GM19351 (cell line): ENCODE measurements at regions not wholly inside any gene's neighbourhood (a gene's known extent, or its start where the extent isn't known, plus 50 kb on each side); places are given as distances from the start of the nearest gene placed in this dataset.
"Not testable (repeated sequence)": the region's sequence is repeated elsewhere in the genome, so short reads cannot be mapped to it uniquely, and the experiment has no call there.

Source experiments
- ATAC-seq: cut with Tn5 transposase; IDR thresholded peaks from one replicate; pipeline ENCODE4 v1.9.1; 2021; ENCODE audit warnings: mild to moderate bottlenecking, moderate library complexity; ENCODE audit not compliant: unreplicated experiment

- ATAC-seq = no peak
These were observed 93.6 kb downstream of the PHETA1 start for GRCh38 chr12:111275308-111275707.

- ATAC-seq = no peak
These were observed 94.1 kb downstream of the PHETA1 start for GRCh38 chr12:111274777-111275176.

GRCh38 chr12:111271674-111272418 lies 97.0 kb downstream of the PHETA1 start:
- no peak for ATAC-seq

- no peak for ATAC-seq
These were observed 98.1 kb downstream of the PHETA1 start for GRCh38 chr12:111270774-111271173.

GRCh38 chr12:111270239-111270638 lies 98.7 kb downstream of the PHETA1 start:
- ATAC-seq = no peak

GRCh38 chr12:111269718-111270117 lies 99.2 kb downstream of the PHETA1 start:
- no peak for ATAC-seq

- ATAC-seq = no peak
These were observed 99.9 kb downstream of the PHETA1 start for GRCh38 chr12:111268738-111269572.

- ATAC-seq = no peak
These were observed 101.8 kb downstream of the PHETA1 start for GRCh38 chr12:111267144-111267543.

- ATAC-seq = no peak
These were observed 106.8 kb downstream of the PHETA1 start for GRCh38 chr12:111261911-111262676.

- ATAC-seq = no peak
These were observed 108.2 kb downstream of the PHETA1 start for GRCh38 chr12:111260732-111261131.

- ATAC-seq = no peak
These were observed 109.7 kb downstream of the PHETA1 start for GRCh38 chr12:111259231-111259630.

GRCh38 chr12:111258081-111258480 lies 110.8 kb downstream of the PHETA1 start:
- not testable (repeated sequence) for ATAC-seq

- no peak for ATAC-seq
These were observed 111.4 kb downstream of the PHETA1 start for GRCh38 chr12:111257435-111257902.

- no peak for ATAC-seq
These were observed 112.1 kb downstream of the PHETA1 start for GRCh38 chr12:111256629-111257434.

- no peak for ATAC-seq
These were observed 113.6 kb downstream of the PHETA1 start for GRCh38 chr12:111255261-111255660.

GRCh38 chr12:111254106-111254505 lies 114.8 kb downstream of the PHETA1 start:
- ATAC-seq = no peak

- no peak for ATAC-seq
These were observed 115.7 kb downstream of the PHETA1 start for GRCh38 chr12:111253213-111253612.

- ATAC-seq = no peak
These were observed 117.1 kb downstream of the PHETA1 start for GRCh38 chr12:111251787-111252186.

GRCh38 chr12:111251058-111251730 lies 117.7 kb downstream of the PHETA1 start:
- ATAC-seq = no peak
